HFFc6 (cell line): ENCODE measurements at regions not wholly inside any gene's neighbourhood (a gene's known extent, or its start where the extent isn't known, plus 50 kb on each side); places are given as distances from the start of the nearest gene placed in this dataset.

Experiments used
- DNase-seq: peaks from one replicate; pipeline ENCODE4 v3.0.0-alpha.2; 2018
- H3K27ac Mint-ChIP-seq: 2 replicates; pipeline ENCODE4 v1.8.0; 2020; ENCODE audit warnings: mild to moderate bottlenecking, mixed read lengths
- H3K27me3 Mint-ChIP-seq: 2 replicates; pipeline ENCODE4 v1.8.0; 2021; ENCODE audit warnings: mild to moderate bottlenecking, moderate library complexity, mixed read lengths; ENCODE audit not compliant: insufficient read depth
- H3K36me3 Mint-ChIP-seq: 2 replicates; pipeline ENCODE4 v1.8.0; 2021; ENCODE audit warnings: low read depth, mixed read lengths
- H3K4me1 Mint-ChIP-seq: 2 replicates; pipeline ENCODE4 v1.8.0; 2020; ENCODE audit warnings: low read depth, mixed read lengths
- H3K4me3 Mint-ChIP-seq: 2 replicates; pipeline ENCODE4 v1.8.0; 2020; ENCODE audit warnings: mild to moderate bottlenecking, moderate library complexity, mixed read lengths
- H3K9me3 Mint-ChIP-seq: 2 replicates; pipeline ENCODE4 v1.8.0; 2020; ENCODE audit warnings: mild to moderate bottlenecking, mixed read lengths
- CTCF ChIP-seq: fragments of 200-600 bp; sonication (generic); IDR thresholded peaks from 2 replicates; pipeline ENCODE4 v1.5.0; 2021; ENCODE audit warnings: antibody characterized with exemption, mild to moderate bottlenecking

- H3K36me3 Mint-ChIP-seq: no peaks in the 10 kb centered on the region
- no peak overlapping the region for H3K4me3 Mint-ChIP-seq
- H3K9me3 Mint-ChIP-seq: peaks cover 5% of the 10 kb centered on the region; the same call in 1 of the 2 replicates
- no peak overlapping the region for H3K27ac Mint-ChIP-seq
- no peak for TF ChIP-seq CTCF
- no peak for DNase-seq
- no peaks in the 10 kb centered on the region for H3K4me1 Mint-ChIP-seq
- peaks cover 11% of the 10 kb centered on the region for H3K27me3 Mint-ChIP-seq
These were observed 64.6 kb upstream of the GJB5 start for GRCh38 chr1:34690269-34690668.

- Mint-ChIP-seq H3K36me3 (no peaks in the 10 kb centered on the region), H3K4me3 (no peak overlapping the region), H3K4me1 (no peaks in the 10 kb centered on the region), H3K9me3 (peaks cover 24% of the 10 kb centered on the region), H3K27ac (no peak overlapping the region), H3K27me3 (peaks cover 5% of the 10 kb centered on the region)
- TF ChIP-seq CTCF: no peak
- DNase-seq: no peak
These were observed 61.8 kb upstream of the GJB5 start for GRCh38 chr1:34693081-34693480.

- no peaks in the 10 kb centered on the region for H3K36me3 Mint-ChIP-seq
- no peak for TF ChIP-seq CTCF
- H3K4me1 Mint-ChIP-seq: no peaks in the 10 kb centered on the region
- peaks cover 24% of the 10 kb centered on the region for H3K9me3 Mint-ChIP-seq
- peaks cover 4% of the 10 kb centered on the region for H3K27me3 Mint-ChIP-seq
- H3K27ac Mint-ChIP-seq: no peak overlapping the region
- no peak for DNase-seq
- H3K4me3 Mint-ChIP-seq: no peak overlapping the region
These were observed 60.5 kb upstream of the GJB5 start for GRCh38 chr1:34694383-34694782.

- DNase-seq: no peak
- TF ChIP-seq CTCF: no peak
- Mint-ChIP-seq H3K36me3 (no peaks in the 10 kb centered on the region), H3K4me1 (no peaks in the 10 kb centered on the region), H3K4me3 (no peak overlapping the region), H3K27me3 (peaks cover 4% of the 10 kb centered on the region; the same call in 1 of the 2 replicates), H3K9me3 (peaks cover 24% of the 10 kb centered on the region), H3K27ac (no peak overlapping the region)
These were observed 59.3 kb upstream of the GJB5 start for GRCh38 chr1:34695580-34695979.

GRCh38 chr1:34696230-34696629, 58.6 kb upstream of the GJB5 start:
- Mint-ChIP-seq H3K27ac (no peak overlapping the region), H3K9me3 (peaks cover 24% of the 10 kb centered on the region), H3K4me3 (no peak overlapping the region), H3K27me3 (peaks cover 4% of the 10 kb centered on the region; the same call in 1 of the 2 replicates), H3K4me1 (no peaks in the 10 kb centered on the region), H3K36me3 (no peaks in the 10 kb centered on the region)
- DNase-seq: peak; percentile 17
- TF ChIP-seq CTCF: peak; percentile 13; the same call in 1 of the 2 replicates

- Mint-ChIP-seq H3K27ac (no peak overlapping the region), H3K9me3 (peaks cover 24% of the 10 kb centered on the region), H3K27me3 (peaks cover 2% of the 10 kb centered on the region; the same call in 1 of the 2 replicates), H3K36me3 (no peaks in the 10 kb centered on the region), H3K4me3 (no peak overlapping the region), H3K4me1 (no peaks in the 10 kb centered on the region)
- DNase-seq: no peak
- TF ChIP-seq CTCF: no peak
These were observed 57.9 kb upstream of the GJB5 start for GRCh38 chr1:34696981-34697380.
